ENCODE measurements at regions not wholly inside any gene's neighbourhood (a gene's known extent, or its start where the extent isn't known, plus 50 kb on each side); places are given as distances from the start of the nearest gene placed in this dataset.

GRCh38 chr2:118265873-118266455 lies 177.7 kb downstream of the INSIG2 start:
- no peak for TF ChIP-seq YY1 (IDR thresholded peaks at IDR 0.05; ENCODE audit: insufficient read depth, insufficient read length)
- no peak for TF ChIP-seq SUZ12 (IDR thresholded peaks at IDR 0.05; ENCODE audit: extremely low read depth, insufficient read depth, insufficient read length)

Measured in NT2/D1 (cell line).